Central memory CD8-positive, alpha-beta T cell (primary cell): ENCODE measurements at regions not wholly inside any gene's neighbourhood (a gene's known extent, or its start where the extent isn't known, plus 50 kb on each side); places are given as distances from the start of the nearest gene placed in this dataset.
"Not testable (repeated sequence)": the region's sequence is repeated elsewhere in the genome, so short reads cannot be mapped to it uniquely, and the experiment has no call there.

Source experiments
- ATAC-seq: fragments of 150-1000 bp; cut with Tn5 transposase; replicated peaks from 2 replicates; pipeline ENCODE4 v1.10.0; 2022; ENCODE audit warnings: mild to moderate bottlenecking, moderate FRiP score, moderate number of reproducible peaks; ENCODE audit not compliant: poor library complexity, severe bottlenecking; ENCODE audit errors: extremely low read depth
- DNase-seq, 2 donors: peaks; one replicate each; pipeline ENCODE4 v3.0.0; 2021; ENCODE audit warnings: low spot score in 2 of 2
- H3K27ac Mint-ChIP-seq: one replicate; pipeline ENCODE4 v1.8.0; 2022; ENCODE audit warnings: low read depth, mild to moderate bottlenecking, moderate library complexity, mixed read lengths
- H3K27me3 Mint-ChIP-seq: one replicate; pipeline ENCODE4 v1.8.0; 2022; ENCODE audit warnings: mixed read lengths
- H3K36me3 Mint-ChIP-seq: one replicate; pipeline ENCODE4 v1.8.0; 2022; ENCODE audit warnings: mild to moderate bottlenecking, moderate library complexity, mixed read lengths; ENCODE audit not compliant: insufficient read depth
- H3K4me1 Mint-ChIP-seq: one replicate; pipeline ENCODE4 v1.8.0; 2022; ENCODE audit warnings: mixed read lengths
- H3K4me3 Mint-ChIP-seq: one replicate; pipeline ENCODE4 v1.8.0; 2022; ENCODE audit warnings: mild to moderate bottlenecking, moderate library complexity, mixed read lengths
- H3K9me3 Mint-ChIP-seq: one replicate; pipeline ENCODE4 v1.8.0; 2022; ENCODE audit warnings: mixed read lengths

GRCh38 chr21:18803624-18804023 lies 400.0 kb upstream of the TMPRSS15 start:
- Mint-ChIP-seq H3K27me3 (no peaks in the 10 kb centered on the region), H3K9me3 (peaks cover 32% of the 10 kb centered on the region), H3K4me3 (no peak overlapping the region), H3K4me1 (no peaks in the 10 kb centered on the region), H3K36me3 (no peaks in the 10 kb centered on the region), H3K27ac (no peak overlapping the region)
- DNase-seq (no peak), ATAC-seq (no peak)

GRCh38 chr21:18810136-18810535 lies 406.6 kb upstream of the TMPRSS15 start:
- no peaks in the 10 kb centered on the region for H3K4me1 Mint-ChIP-seq
- H3K4me3 Mint-ChIP-seq, result no peak overlapping the region
- peaks cover 2% of the 10 kb centered on the region for H3K36me3 Mint-ChIP-seq
- peaks cover 49% of the 10 kb centered on the region for H3K9me3 Mint-ChIP-seq
- ATAC-seq (no peak), DNase-seq (no peak)
- no peaks in the 10 kb centered on the region for H3K27me3 Mint-ChIP-seq
- no peak overlapping the region for H3K27ac Mint-ChIP-seq

GRCh38 chr21:18812308-18812707 lies 408.7 kb upstream of the TMPRSS15 start:
- Mint-ChIP-seq H3K27ac (no peak overlapping the region), H3K27me3 (no peaks in the 10 kb centered on the region), H3K4me3 (no peak overlapping the region), H3K9me3 (peaks cover 43% of the 10 kb centered on the region), H3K36me3 (peaks cover 2% of the 10 kb centered on the region), H3K4me1 (no peaks in the 10 kb centered on the region)
- DNase-seq (no peak), ATAC-seq (no peak)

GRCh38 chr21:18819507-18819906 lies 415.9 kb upstream of the TMPRSS15 start:
- no peaks in the 10 kb centered on the region for H3K36me3 Mint-ChIP-seq
- H3K27ac Mint-ChIP-seq, result no peak overlapping the region
- no peak overlapping the region for H3K4me3 Mint-ChIP-seq
- ATAC-seq, result no peak
- no peaks in the 10 kb centered on the region for H3K27me3 Mint-ChIP-seq
- H3K4me1 Mint-ChIP-seq, result no peaks in the 10 kb centered on the region
- no peak for DNase-seq
- H3K9me3 Mint-ChIP-seq, result peaks cover 22% of the 10 kb centered on the region

- DNase-seq (no peak), ATAC-seq (no peak)
- Mint-ChIP-seq H3K9me3 (peaks cover 21% of the 10 kb centered on the region), H3K27me3 (no peaks in the 10 kb centered on the region), H3K4me3 (no peak overlapping the region), H3K4me1 (no peaks in the 10 kb centered on the region), H3K27ac (no peak overlapping the region), H3K36me3 (no peaks in the 10 kb centered on the region)
Measured at GRCh38 chr21:18826562-18826961, 423.0 kb upstream of the TMPRSS15 start.

GRCh38 chr21:18831942-18832676 lies 428.5 kb upstream of the TMPRSS15 start:
- ATAC-seq, result no peak
- DNase-seq, result no peak
- H3K4me1 Mint-ChIP-seq, result no peaks in the 10 kb centered on the region
- peaks cover 6% of the 10 kb centered on the region for H3K9me3 Mint-ChIP-seq
- no peaks in the 10 kb centered on the region for H3K27me3 Mint-ChIP-seq
- no peak overlapping the region for H3K27ac Mint-ChIP-seq
- H3K4me3 Mint-ChIP-seq, result no peak overlapping the region
- H3K36me3 Mint-ChIP-seq, result no peaks in the 10 kb centered on the region

- H3K27me3 Mint-ChIP-seq, result no peaks in the 10 kb centered on the region
- no peak for DNase-seq
- no peak overlapping the region for H3K4me3 Mint-ChIP-seq
Measured at GRCh38 chr21:18832950-18833349, 429.4 kb upstream of the TMPRSS15 start.

GRCh38 chr21:18834121-18834520 lies 430.5 kb upstream of the TMPRSS15 start:
- not testable (repeated sequence) for H3K27me3 Mint-ChIP-seq, DNase-seq, ATAC-seq, H3K4me3 Mint-ChIP-seq, H3K4me1 Mint-ChIP-seq, H3K27ac Mint-ChIP-seq, H3K36me3 Mint-ChIP-seq
- H3K9me3 Mint-ChIP-seq, result peaks cover 16% of the 10 kb centered on the region

More at GRCh38 chr21:18832950-18833349, 429.4 kb upstream of the TMPRSS15 start:
- no peaks in the 10 kb centered on the region for H3K4me1 Mint-ChIP-seq
- no peak for ATAC-seq
- H3K9me3 Mint-ChIP-seq, result peaks cover 9% of the 10 kb centered on the region
- H3K36me3 Mint-ChIP-seq, result no peaks in the 10 kb centered on the region
- H3K27ac Mint-ChIP-seq, result no peak overlapping the region

- ATAC-seq, result no peak
- DNase-seq, result no peak
- no peak overlapping the region for H3K27ac Mint-ChIP-seq
Measured at GRCh38 chr21:18840239-18840638, 436.7 kb upstream of the TMPRSS15 start.

GRCh38 chr21:18857606-18858005 lies 454.0 kb upstream of the TMPRSS15 start:
- H3K4me1 Mint-ChIP-seq, H3K27ac Mint-ChIP-seq, H3K4me3 Mint-ChIP-seq, H3K36me3 Mint-ChIP-seq, ATAC-seq, H3K27me3 Mint-ChIP-seq, DNase-seq: not testable (repeated sequence)
- H3K9me3 Mint-ChIP-seq, result peaks cover 22% of the 10 kb centered on the region

More at GRCh38 chr21:18840239-18840638, 436.7 kb upstream of the TMPRSS15 start:
- no peaks in the 10 kb centered on the region for H3K4me1 Mint-ChIP-seq
- no peaks in the 10 kb centered on the region for H3K36me3 Mint-ChIP-seq
- peaks cover 24% of the 10 kb centered on the region for H3K9me3 Mint-ChIP-seq
- H3K4me3 Mint-ChIP-seq, result no peak overlapping the region
- H3K27me3 Mint-ChIP-seq, result no peaks in the 10 kb centered on the region

- Mint-ChIP-seq H3K4me3 (no peak overlapping the region), H3K27ac (no peak overlapping the region), H3K27me3 (no peaks in the 10 kb centered on the region), H3K9me3 (peaks cover 16% of the 10 kb centered on the region), H3K4me1 (no peaks in the 10 kb centered on the region), H3K36me3 (no peaks in the 10 kb centered on the region)
- ATAC-seq, result no peak
- no peak for DNase-seq
Measured at GRCh38 chr21:18869104-18869503, 465.5 kb upstream of the TMPRSS15 start.

- ATAC-seq (no peak), DNase-seq (no peak)
- Mint-ChIP-seq H3K27me3 (no peaks in the 10 kb centered on the region), H3K4me3 (no peak overlapping the region), H3K9me3 (peaks cover 14% of the 10 kb centered on the region), H3K36me3 (peaks cover 2% of the 10 kb centered on the region), H3K4me1 (no peaks in the 10 kb centered on the region), H3K27ac (no peak overlapping the region)
Measured at GRCh38 chr21:18877917-18878316, 474.3 kb upstream of the TMPRSS15 start.

GRCh38 chr21:18887922-18888602 lies 484.5 kb upstream of the TMPRSS15 start:
- Mint-ChIP-seq H3K36me3 (no peaks in the 10 kb centered on the region), H3K4me1 (no peaks in the 10 kb centered on the region), H3K9me3 (peaks cover 43% of the 10 kb centered on the region), H3K27ac (no peak overlapping the region), H3K27me3 (no peaks in the 10 kb centered on the region), H3K4me3 (no peak overlapping the region)
- ATAC-seq (no peak), DNase-seq (no peak)
